NCI-H774 (cell line): ENCODE measurements at regions not wholly inside any gene's neighbourhood (a gene's known extent, or its start where the extent isn't known, plus 50 kb on each side); places are given as distances from the start of the nearest gene placed in this dataset.
"Not testable (repeated sequence)": the region's sequence is repeated elsewhere in the genome, so short reads cannot be mapped to it uniquely, and the experiment has no call there.

Experiments used
- DNase-seq: peaks from one replicate; lab custom pipeline; 2025; lab: John Stamatoyannopoulos, UW

DNA sequence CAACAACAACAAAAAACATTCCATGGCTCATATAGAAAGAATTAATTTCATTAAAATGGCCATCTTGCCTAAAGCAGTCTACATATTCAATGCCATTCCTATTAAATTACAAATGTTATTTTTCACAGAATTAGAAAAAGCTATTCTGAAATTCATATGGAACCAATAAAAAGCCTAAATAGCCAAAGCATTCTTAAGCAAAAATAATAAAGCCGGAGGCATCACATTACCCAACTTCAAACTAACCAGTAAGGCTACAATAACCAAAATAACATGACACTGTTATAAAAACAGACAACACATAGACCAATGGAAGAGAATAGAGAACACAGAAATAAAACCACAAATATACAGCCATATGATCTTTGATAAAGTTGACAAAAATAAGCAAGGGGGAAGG lies 330.4 kb downstream of the KIF20B start:
- no peak for DNase-seq

- DNase-seq = no peak
Observed at GRCh38 chr10:90032519-90032918, 331.1 kb downstream of the KIF20B start.

DNA sequence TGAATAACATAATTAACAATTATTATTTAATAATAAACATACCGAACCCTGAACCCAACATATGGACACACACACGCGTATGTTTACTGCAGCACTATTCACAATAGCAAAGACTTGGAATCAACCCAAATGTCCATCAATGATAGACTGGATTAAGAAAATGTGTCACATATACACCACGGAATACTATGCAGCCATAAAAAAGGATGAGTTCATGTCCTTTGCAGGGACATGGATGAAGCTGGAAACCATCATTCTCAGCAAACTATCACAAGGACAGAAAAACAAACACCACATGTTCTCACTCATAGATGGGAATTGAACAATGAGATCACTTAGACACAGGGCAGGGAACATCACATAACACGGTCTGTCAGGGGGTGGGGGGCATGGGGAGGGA lies 333.5 kb downstream of the KIF20B start:
- DNase-seq = not testable (repeated sequence)

- no peak for DNase-seq
Observed at GRCh38 chr10:90041585-90041984, 340.2 kb downstream of the KIF20B start.

DNA sequence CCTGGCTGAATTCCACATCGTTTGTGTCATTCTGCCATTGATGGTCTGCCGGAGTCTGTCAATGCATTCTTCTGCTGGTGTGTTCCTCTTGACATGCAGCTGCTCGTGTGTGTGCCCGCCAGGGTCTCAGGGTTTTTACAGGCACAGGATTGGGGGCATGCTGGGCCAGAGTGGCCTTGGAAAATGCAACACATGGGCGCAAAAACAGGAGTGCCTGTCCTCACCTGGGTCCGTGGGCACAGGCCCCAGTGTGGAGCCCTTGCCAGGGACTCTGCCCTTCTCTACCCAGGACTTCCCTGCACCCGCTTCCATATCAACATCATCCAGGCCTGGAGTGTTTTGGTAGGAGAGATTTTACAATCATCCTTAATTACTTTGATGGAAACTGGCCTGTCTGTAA lies 340.7 kb downstream of the KIF20B start:
- DNase-seq = no peak

- DNase-seq = no peak
Observed at GRCh38 chr10:90047243-90047729, 345.9 kb downstream of the KIF20B start.

GRCh38 chr10:90051053-90051452 lies 349.7 kb downstream of the KIF20B start:
- no peak for DNase-seq

DNA sequence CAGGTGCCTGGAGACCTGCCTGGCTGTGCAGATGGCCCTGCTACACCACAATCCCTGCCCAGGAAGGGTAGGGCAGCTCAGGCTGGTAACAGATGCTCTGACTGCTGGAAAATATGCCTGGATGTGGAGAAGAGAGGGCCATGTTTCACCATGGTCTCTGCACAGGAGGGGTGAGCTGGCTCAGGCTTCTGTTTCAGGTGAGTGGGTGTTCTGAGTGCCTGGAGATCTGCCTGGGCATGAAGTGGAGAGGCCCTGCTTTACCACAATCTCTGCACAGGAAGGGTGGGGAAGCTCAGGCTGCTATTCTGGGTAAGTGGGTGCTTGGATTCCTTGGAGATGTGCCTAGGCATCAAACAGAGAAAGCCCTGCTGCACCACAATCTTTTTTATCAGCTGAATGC lies 350.1 kb downstream of the KIF20B start:
- no peak for DNase-seq

DNA sequence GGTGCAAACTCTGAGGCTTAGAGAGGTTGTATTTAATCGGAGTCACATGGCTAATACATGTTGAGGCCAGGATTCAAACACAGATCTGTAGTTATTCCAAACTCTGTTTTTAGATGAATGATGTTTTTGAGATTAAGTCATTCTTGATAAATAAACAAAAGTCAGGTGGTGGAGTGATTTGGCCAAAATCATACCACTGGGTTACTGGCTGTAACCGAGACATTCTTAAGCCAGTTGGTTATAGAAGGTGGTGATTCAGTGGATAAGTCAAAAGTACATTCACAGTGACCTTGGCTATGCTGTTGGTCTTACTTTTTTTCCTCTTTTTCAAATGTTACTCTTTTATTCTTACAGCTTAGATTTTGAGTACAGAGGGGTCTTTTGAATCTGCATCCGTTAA lies 361.4 kb downstream of the KIF20B start:
- DNase-seq = no peak

DNA sequence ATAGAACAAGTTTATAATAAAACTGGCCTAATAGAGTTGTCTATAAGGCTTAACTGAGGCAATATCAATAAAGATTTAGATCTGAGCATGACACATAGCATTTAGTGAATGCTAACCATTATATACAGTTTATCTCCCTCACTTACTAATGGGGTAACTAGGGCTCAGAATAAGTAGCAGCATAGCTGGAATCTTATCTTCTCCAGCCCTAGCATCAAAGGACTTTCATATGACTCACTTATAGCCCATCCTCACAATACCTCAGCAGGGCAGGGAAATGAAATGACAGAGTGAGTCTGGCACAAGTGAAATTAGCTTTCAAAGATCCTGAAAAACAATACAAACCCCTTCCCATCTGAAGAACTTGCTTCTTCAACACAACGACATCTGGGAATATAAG lies 362.9 kb downstream of the KIF20B start:
- DNase-seq = no peak

- no peak for DNase-seq
Observed at GRCh38 chr10:90066435-90066834, 365.0 kb downstream of the KIF20B start.

DNA sequence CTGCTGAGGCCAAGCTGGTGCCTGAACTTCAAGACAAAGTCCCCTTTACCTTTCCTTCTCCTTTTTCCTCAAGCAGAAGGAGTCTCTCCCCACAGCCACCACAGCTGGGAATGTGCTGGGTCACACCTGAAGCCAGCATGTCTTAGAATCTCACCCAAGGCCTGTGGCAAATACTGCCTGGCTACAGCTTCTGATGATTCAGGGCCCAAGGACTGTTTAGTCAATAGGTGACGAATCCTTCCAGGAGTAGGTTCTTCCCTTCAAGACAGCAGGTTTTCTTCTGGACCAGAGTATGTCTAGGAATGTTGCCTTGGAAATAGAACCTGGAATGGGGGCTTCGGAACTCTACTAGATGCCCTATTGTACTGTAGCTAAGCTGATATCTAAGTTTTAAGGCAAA lies 374.6 kb downstream of the KIF20B start:
- no peak for DNase-seq

DNA sequence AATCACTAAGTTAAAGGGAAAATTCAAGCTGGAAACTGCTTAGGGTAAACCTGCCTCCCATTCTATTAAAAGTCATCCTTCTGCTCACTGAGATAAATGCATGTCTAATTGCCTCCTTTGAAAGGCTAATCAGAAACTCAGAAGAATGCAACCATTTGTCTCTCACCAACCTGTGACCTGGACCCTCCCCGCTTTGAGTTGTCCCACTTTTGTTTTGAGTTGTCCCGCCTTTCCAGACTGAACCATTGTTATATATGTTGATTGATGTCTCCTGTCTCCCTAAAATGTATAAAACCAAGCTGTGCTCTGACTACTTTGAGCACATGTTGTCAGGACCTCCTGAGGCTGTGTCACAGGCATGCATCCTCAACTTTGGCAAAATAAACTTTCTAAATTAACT lies 378.4 kb downstream of the KIF20B start:
- DNase-seq = no peak

- not testable (repeated sequence) for DNase-seq
Observed at GRCh38 chr10:90086606-90087190, 385.3 kb downstream of the KIF20B start.

DNA sequence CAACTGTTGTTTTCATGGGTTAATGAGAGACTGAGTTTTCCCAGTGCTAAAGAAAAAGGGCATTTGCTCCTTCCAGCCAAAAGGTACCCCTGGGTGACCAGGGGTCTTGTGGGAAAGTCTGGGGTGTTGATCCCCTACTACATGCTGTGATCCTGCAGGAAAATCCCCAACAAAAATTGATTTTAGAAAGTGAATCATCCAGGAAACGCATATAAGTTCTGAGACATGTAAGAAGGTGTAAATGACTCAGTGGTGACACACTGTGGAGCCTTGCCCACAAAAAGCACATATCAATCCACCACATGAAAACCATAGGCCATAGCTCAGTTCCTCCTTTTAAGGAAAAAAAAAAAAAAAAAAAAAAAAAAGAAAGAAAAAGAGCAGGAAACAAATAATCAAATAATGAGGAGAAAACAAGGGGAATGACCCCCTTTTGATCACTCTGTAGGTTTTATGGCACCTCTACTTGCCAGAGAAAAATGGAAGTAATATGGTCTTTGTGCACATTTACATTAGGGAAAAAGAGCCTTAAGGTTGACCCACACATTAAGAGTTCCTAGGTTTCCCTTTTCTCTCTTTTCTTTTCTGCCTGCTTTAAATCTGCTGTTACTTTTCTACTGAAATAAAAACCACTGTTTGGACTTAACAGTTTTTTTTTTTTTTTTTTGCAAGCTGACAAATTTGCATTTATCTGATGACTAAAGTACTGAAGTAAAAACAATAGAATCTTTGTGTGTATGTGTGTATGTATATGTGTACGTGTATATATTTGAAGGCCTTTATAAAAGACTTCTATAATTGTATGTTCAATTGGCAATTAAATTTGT lies 386.0 kb downstream of the KIF20B start:
- no peak for DNase-seq

DNA sequence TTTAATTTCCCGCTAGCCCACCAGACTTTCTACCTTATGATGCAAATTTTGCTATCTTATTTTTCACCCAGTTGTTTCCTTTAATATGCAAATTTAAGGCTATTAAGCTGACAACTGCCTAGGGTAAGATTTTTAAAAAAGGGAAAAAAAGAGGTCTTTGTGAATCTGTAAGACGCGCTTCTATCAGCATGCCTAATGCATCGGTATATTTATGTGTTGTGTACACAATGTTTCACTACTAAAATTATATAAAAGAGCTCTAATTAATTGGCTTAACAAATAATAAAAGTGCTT lies 386.6 kb downstream of the KIF20B start:
- DNase-seq = no peak

- no peak for DNase-seq
Observed at GRCh38 chr10:90089719-90090118, 388.3 kb downstream of the KIF20B start.

GRCh38 chr10:90096196-90096595 lies 394.8 kb downstream of the KIF20B start:
- no peak for DNase-seq

DNA sequence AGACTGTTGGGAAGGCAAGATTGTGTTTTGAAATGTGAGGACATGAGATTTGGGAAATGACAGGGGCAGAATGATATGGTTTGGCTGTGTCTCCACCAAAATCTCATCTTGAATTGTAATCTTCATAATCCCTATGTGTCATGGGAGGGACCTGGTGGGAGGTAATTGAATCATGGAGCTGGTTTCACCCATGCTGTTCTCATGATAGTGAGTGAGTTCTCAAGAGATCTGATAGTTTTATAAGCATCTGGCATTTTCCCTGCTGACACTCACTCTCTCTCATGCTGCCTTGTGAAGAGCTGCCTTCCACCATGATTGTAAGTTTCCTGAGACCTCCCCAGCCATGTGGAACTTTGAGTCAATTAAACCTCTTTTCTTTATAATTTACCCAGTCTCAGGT lies 406.2 kb downstream of the KIF20B start:
- DNase-seq = not testable (repeated sequence)

DNA sequence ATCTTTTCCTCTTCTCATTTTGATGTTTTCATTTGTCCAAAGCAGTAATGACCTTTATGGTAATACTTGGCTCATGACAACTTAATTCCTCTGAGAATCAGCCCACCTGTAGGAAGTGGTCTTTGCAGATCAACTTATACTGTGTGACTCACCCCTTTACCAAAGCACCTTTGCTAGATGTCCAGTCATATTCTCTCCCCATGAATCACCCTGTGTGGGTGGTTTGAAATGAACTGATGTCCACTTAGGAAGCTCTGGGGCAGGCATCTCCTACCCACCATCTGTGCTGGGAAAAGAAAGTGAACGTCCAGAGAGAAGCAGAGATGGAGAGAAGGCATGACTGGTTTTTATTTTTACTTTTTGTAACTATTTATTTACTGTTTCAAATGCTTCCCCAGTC lies 410.3 kb downstream of the KIF20B start:
- DNase-seq = no peak

GRCh38 chr10:90112681-90113080 lies 411.3 kb downstream of the KIF20B start:
- no peak for DNase-seq

DNA sequence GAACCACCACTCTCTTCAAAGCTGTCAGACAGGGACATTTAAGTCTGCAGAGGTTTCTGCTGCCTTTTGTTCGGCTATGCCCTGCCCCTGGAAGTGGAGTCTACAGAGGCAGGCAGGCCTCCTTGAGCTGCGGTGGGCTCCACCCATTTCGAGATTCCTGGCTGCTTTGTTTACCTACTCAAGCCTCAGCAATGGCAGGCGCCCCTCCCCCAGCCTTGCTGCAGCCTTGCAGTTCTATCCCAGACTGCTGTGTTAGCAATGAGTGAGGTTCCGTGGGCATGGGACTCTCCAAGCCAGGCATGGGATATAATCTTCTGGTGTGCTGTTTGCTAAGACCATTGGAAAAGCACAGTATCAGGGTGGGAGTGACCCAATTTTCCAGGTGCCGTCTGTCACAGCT lies 417.2 kb downstream of the KIF20B start:
- not testable (repeated sequence) for DNase-seq

GRCh38 chr10:90119631-90120280 lies 418.4 kb downstream of the KIF20B start:
- DNase-seq = not testable (repeated sequence)
